GM18858 (cell line): ENCODE measurements at regions not wholly inside any gene's neighbourhood (a gene's known extent, or its start where the extent isn't known, plus 50 kb on each side); places are given as distances from the start of the nearest gene placed in this dataset.

Experiments
- ATAC-seq: cut with Tn5 transposase; IDR thresholded peaks from one replicate; pipeline ENCODE4 v1.9.1; 2021; ENCODE audit not compliant: unreplicated experiment

GRCh38 chr9:23288545-23288944 lies 537.5 kb downstream of the ELAVL2 start:
- ATAC-seq, result no peak

DNA sequence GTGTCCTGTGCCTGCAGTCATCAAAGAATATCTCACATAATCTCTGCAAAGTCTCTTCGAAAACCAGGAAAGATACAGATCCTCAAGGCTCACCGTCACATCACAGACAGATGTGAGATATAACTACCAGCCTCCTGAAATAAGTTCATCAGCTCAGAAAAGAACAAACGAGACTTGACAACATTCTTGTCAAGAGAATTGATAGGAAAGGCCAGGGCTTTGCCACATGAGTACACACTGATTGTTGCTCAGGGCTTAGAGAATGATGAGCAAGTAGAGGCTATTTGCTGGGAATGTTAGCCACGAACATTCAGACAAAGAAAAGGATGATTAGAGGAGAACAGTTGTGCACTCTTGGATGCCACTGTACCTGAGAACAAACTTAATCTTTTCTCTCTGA lies 535.1 kb downstream of the ELAVL2 start:
- no peak for ATAC-seq

DNA sequence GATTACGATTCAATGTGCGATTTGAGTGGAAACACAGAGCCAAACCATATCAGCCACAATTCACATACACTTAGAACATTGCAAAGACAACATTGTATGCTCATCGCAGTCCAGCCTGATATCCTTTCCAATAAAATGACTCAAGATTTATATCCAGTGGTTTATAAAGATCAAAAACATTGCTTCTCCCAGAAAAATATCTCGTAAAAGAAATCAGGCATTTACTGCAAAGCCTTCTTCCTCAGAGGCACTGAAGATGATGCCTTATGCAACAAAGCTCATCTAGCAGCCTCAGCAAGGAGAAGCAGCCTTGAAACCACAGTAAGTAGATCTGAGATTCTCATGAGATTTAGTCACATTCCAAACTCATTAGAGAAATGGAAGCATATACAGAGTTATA lies 523.8 kb downstream of the ELAVL2 start:
- ATAC-seq, result no peak

- ATAC-seq, result no peak
Measured at GRCh38 chr9:23306731-23307130, 519.3 kb downstream of the ELAVL2 start.

DNA sequence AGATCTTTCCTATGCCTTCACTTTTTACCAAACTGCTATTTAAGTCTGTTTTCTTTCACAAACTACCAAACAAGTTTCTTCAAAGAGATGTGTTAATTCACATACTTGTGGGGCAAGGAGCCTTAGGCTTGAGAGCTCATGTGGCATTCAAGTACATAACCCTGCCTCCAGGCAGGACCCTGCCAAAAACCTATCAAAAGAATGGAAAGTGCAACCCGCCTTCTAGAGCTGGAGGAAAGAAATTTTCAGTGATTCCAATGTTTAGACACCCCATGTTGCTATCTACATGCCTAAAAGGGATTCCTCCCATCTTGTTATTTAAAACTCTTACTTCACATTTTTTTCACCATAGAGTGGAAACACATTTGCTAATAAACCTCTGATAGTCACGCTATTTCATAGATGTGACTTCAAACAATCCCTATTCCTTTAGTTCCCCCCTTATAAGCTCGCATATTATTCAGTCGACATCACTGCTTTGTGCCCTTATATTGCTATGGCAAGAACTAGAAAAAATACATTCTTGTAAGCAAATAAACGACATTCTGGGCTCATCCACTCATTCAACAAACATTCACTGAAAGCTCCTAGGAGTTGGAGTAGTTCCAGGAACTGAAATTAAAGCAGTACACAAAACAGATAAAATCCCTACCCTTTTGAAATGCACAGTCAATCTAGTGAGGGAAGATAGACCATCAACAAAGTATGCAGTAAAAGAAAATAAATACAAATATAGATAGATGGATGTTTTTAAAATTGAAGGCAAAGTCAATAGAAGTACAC lies 518.1 kb downstream of the ELAVL2 start:
- no peak for ATAC-seq

DNA sequence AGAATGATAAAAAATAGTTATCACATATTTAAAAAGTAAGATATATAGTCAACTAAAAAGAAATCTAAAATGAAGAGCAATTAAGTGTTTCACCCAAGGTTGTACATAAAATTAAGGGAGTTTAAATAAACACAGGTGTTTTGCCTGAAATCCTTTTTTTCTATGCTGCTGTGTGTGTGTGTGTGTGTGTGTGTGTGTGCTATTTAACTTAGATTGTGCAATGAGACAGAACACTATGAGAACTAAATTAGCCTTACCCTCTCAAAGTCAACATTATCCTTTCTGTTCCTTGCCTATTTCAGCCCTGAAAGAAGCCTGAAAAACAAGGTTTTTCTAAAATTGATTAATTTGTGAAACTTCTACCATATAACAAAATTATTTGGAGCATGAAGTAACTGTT lies 516.2 kb downstream of the ELAVL2 start:
- ATAC-seq, result no peak

DNA sequence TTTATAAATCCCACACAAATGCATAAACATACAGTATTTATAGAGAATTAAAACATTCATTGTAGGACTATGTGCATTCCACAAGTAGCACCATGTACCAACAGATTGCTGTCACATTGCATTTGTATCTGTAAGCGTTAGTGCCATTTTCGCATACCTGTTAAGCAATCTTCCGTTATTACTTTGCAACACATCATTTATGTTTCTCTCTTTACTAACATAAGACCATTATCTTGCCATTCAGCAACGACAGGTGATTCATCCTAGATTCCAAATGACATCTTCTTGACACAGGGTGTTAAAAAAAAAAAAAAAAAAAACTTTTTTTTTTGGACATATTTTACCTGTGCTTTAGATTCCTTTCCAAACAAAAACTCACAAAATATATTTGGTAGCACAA lies 511.8 kb downstream of the ELAVL2 start:
- no peak for ATAC-seq

DNA sequence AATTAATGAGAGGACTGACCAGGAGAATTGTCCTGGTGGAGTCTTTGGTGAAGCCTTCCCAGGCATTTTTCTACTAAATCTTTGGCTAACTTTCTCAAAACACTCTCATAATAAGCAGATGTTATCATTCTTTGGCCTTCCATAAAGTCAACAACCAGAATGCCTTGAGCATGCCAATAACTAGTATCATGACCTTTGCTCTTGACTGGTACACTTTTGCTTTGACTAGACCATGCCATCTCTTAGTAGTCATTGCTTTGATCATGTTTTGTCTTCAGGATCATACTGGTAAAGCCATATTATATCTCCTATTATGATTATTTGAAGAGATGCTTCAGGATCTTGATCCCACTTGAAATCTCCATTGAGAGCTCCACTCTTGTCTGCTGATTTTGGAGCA lies 506.9 kb downstream of the ELAVL2 start:
- ATAC-seq, result no peak

- ATAC-seq, result no peak
Measured at GRCh38 chr9:23321049-23321448, 505.0 kb downstream of the ELAVL2 start.

DNA sequence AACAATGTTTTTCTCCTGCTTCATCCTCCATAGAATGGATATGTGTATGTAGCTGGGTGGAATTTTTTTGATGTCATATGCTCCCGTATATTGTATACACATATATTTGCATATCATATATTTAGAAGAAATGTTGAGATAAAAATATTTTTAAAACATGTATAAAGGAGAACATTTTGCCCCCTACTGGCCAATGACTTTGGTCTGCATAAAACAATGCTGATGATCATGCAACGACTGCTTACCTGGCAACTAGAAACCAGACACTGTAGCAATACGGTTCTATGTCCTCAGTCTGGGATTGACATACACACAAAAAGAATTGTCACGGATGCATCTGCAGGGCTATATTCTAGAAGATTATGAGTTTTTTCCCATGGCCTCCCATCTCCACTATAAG lies 503.6 kb downstream of the ELAVL2 start:
- no peak for ATAC-seq

GRCh38 chr9:23324511-23324910 lies 501.5 kb downstream of the ELAVL2 start:
- ATAC-seq, result no peak

GRCh38 chr9:23326597-23326996 lies 499.4 kb downstream of the ELAVL2 start:
- no peak for ATAC-seq

GRCh38 chr9:23341346-23341745 lies 484.7 kb downstream of the ELAVL2 start:
- no peak for ATAC-seq

- ATAC-seq, result no peak
Measured at GRCh38 chr9:23342291-23342690, 483.7 kb downstream of the ELAVL2 start.

- no peak for ATAC-seq
Measured at GRCh38 chr9:23343226-23343625, 482.8 kb downstream of the ELAVL2 start.

DNA sequence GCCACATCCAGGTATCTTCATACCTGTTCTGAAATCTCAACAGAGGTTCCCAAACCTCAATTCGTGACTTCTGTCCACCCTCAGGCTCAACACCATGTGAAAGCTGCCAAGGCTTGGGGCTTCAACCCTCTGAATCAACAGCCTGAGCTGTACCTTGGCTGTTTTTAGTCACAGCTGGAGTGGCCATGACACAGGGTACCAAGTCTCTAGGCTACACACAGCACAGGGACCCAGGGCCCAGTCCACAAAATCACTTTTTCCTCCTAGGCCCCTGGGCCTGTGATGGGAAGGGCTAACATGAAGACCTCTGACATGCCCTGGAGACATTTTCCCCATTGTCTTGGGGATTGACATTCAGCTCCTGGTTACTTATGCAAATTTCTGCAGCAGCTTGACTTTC lies 464.9 kb downstream of the ELAVL2 start:
- no peak for ATAC-seq

DNA sequence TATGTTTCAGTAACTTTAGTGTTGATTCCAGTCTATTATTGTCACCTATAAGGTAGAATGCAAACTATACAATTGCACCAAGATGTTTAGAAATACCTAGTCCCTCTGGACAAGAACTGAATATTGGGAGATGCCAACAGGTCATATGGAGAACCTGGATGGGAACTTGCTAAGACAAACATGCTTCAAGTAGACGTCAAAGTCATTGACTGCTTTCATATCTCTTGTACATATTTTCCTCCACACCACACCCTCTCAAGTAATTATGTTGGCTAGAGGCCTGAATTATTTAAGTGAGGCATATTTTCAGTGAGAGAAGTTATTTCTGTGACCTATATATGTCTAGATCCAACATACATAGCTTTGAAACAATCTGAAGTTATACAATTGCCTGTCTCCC lies 453.3 kb downstream of the ELAVL2 start:
- no peak for ATAC-seq

DNA sequence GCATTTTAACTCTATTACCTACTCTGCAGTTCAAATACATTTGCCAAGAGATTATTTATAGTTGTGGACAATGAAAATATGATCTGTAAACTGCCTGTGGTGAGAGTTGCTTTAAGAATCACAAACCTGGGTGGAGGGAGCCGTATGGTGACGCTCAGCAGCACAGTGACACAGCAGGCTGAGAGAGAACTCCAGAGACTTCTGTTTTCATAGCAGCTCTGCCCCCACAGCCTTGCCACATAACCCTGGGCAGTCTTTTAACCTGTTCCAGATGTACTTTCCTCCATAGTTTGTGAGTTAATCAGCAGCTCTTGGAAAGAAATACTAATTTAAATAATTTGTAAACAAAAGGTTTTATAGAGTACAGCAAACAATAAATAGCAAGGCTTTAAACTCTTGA lies 450.5 kb downstream of the ELAVL2 start:
- no peak for ATAC-seq

DNA sequence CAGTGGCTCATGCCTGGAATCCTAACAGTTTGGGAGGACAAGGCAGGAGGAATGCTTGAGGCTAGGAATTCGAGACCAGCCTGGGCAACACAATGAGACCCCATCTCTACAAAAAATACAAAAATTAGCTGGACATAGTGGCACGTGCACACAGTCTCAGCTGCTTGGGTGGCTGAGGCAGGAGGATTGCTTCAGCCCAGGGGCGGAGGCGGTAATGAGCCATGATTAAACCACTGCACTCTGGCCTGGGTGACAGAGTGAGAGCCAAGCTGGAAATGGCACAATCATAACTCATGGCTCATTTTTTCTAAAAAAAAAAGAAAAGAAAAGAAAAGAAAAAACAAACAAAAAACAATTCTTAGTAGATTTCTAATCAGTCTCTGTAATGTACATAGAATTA lies 446.2 kb downstream of the ELAVL2 start:
- ATAC-seq, result no peak

GRCh38 chr9:23380821-23381220 lies 445.2 kb downstream of the ELAVL2 start:
- ATAC-seq, result no peak

- no peak for ATAC-seq
Measured at GRCh38 chr9:23382418-23382817, 443.6 kb downstream of the ELAVL2 start.

GRCh38 chr9:23394189-23394588 lies 431.9 kb downstream of the ELAVL2 start:
- ATAC-seq, result no peak

- ATAC-seq, result no peak
Measured at GRCh38 chr9:23408874-23409273, 417.2 kb downstream of the ELAVL2 start.
